LNCAP (cell line): ENCODE measurements at regions not wholly inside any gene's neighbourhood (a gene's known extent, or its start where the extent isn't known, plus 50 kb on each side); places are given as distances from the start of the nearest gene placed in this dataset.

ENCODE experiments used
- CTCF ChIP-seq: fragments of 450-650 bp; IDR thresholded peaks from 2 replicates; pipeline ENCODE4 v1.5.1; 2017; ENCODE audit warnings: mild to moderate bottlenecking

GRCh38 chr3:82229397-82229796, 468.0 kb upstream of the GBE1 start:
- TF ChIP-seq CTCF, result no peak

GRCh38 chr3:82224661-82225060, 463.2 kb upstream of the GBE1 start:
- no peak for TF ChIP-seq CTCF

- TF ChIP-seq CTCF, result no peak
Observed at GRCh38 chr3:82222401-82222800, 461.0 kb upstream of the GBE1 start.

- no peak for TF ChIP-seq CTCF
Observed at GRCh38 chr3:82217571-82217970, 456.1 kb upstream of the GBE1 start.

GRCh38 chr3:82208002-82208710, 446.7 kb upstream of the GBE1 start:
- no peak for TF ChIP-seq CTCF

- TF ChIP-seq CTCF, result no peak
Observed at GRCh38 chr3:82202269-82202668, 440.8 kb upstream of the GBE1 start.

- TF ChIP-seq CTCF, result no peak
Observed at GRCh38 chr3:82201316-82201715, 439.9 kb upstream of the GBE1 start.

- TF ChIP-seq CTCF, result no peak
Observed at GRCh38 chr3:82198009-82198408, 436.6 kb upstream of the GBE1 start.
